PC-9 (cell line): ENCODE measurements at regions not wholly inside any gene's neighbourhood (a gene's known extent, or its start where the extent isn't known, plus 50 kb on each side); places are given as distances from the start of the nearest gene placed in this dataset.

Experiments used
- EZH2 ChIP-seq: fragments of 200-600 bp; sonication (generic); IDR thresholded peaks from 2 replicates; pipeline ENCODE4 v1.8.0; 2017; ENCODE audit warnings: antibody characterized with exemption, low read depth
- TF ChIP-seq, protein P1 (sequence below): fragments of 200-600 bp; sonication (generic); conservative IDR thresholded peaks from 2 replicates; pipeline ENCODE4 v1.6.1; 2017; ENCODE audit warnings: mixed run types, antibody characterized with exemption, mild to moderate bottlenecking, moderate library complexity

DNA sequence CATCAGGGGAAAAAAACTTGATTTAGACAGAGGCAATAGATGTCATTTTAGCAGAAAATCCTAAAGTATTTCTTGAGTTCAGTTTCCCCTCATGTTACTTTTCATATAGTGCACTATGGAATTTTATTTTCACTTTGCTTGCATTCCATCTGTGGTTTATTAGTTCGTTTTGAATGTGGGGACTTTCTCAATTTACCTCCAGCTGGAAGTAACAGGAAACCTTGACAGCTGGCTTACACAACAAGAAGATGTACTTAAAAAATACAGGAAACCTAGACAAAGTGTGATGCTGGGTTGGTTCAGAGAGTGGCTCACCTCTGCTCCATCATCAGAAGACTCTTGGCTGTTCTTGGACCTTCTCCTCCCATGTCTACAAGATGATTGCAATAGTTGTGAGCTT is 567.0 kb downstream of the CETN3 start:
- no peak for TF ChIP-seq EZH2
- TF ChIP-seq, protein P1, sequence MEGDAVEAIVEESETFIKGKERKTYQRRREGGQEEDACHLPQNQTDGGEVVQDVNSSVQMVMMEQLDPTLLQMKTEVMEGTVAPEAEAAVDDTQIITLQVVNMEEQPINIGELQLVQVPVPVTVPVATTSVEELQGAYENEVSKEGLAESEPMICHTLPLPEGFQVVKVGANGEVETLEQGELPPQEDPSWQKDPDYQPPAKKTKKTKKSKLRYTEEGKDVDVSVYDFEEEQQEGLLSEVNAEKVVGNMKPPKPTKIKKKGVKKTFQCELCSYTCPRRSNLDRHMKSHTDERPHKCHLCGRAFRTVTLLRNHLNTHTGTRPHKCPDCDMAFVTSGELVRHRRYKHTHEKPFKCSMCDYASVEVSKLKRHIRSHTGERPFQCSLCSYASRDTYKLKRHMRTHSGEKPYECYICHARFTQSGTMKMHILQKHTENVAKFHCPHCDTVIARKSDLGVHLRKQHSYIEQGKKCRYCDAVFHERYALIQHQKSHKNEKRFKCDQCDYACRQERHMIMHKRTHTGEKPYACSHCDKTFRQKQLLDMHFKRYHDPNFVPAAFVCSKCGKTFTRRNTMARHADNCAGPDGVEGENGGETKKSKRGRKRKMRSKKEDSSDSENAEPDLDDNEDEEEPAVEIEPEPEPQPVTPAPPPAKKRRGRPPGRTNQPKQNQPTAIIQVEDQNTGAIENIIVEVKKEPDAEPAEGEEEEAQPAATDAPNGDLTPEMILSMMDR, result no peak
